Osteoblast (primary cell): ENCODE measurements at regions not wholly inside any gene's neighbourhood (a gene's known extent, or its start where the extent isn't known, plus 50 kb on each side); places are given as distances from the start of the nearest gene placed in this dataset.

ENCODE experiments used
- DNase-seq: peaks from one replicate; pipeline ENCODE4 v3.0.0; 2011; ENCODE audit warnings: low spot score, mixed read lengths; ENCODE audit not compliant: insufficient read length; ENCODE audit errors: missing footprints
- H2AFZ ChIP-seq: 2 replicates; pipeline ENCODE4 v1.6.0; 2011; ENCODE audit warnings: mild to moderate bottlenecking, low read length
- H3K27ac ChIP-seq: 2 replicates; pipeline ENCODE4 v1.5.1; 2011; ENCODE audit warnings: mild to moderate bottlenecking, low read depth, low read length, moderate library complexity
- H3K27me3 ChIP-seq: 2 replicates; pipeline ENCODE4 v1.6.0; 2012; ENCODE audit warnings: mild to moderate bottlenecking, control low read depth, inconsistent platforms, low read length, moderate library complexity; ENCODE audit not compliant: insufficient read depth
- H3K36me3 ChIP-seq: 2 replicates; pipeline ENCODE4 v1.5.1; 2011; ENCODE audit warnings: mild to moderate bottlenecking, low read length, control low read depth, moderate library complexity; ENCODE audit not compliant: insufficient read depth
- H3K4me1 ChIP-seq: 2 replicates; pipeline ENCODE4 v1.5.1; 2011; ENCODE audit warnings: mild to moderate bottlenecking, low read length, control low read depth, moderate library complexity; ENCODE audit not compliant: insufficient read depth
- H3K4me2 ChIP-seq: 2 replicates; pipeline ENCODE4 v1.6.0; 2011; ENCODE audit warnings: mild to moderate bottlenecking, low read length; ENCODE audit not compliant: insufficient read depth
- H3K4me3 ChIP-seq: fragments of 200-600 bp; sonication (generic); 3 replicates; pipeline ENCODE4 v1.5.1; 2012; ENCODE audit warnings: mild to moderate bottlenecking, low read length, inconsistent platforms; ENCODE audit not compliant: insufficient read depth
- H3K79me2 ChIP-seq: 2 replicates; pipeline ENCODE4 v1.6.0; 2012; ENCODE audit warnings: mild to moderate bottlenecking, low read length, control low read depth, inconsistent platforms; ENCODE audit not compliant: insufficient read depth
- H3K9me3 ChIP-seq: 2 replicates; pipeline ENCODE4 v1.5.1; 2011; ENCODE audit warnings: low read depth, low read length, control low read depth
- H4K20me1 ChIP-seq: 2 replicates; pipeline ENCODE4 v1.6.0; 2012; ENCODE audit warnings: mild to moderate bottlenecking, low read length, control low read depth; ENCODE audit not compliant: insufficient read depth
- CTCF ChIP-seq: IDR thresholded peaks from 2 replicates; pipeline ENCODE4 v1.5.1; 2011; ENCODE audit warnings: mild to moderate bottlenecking, low read depth, low read length, moderate library complexity; ENCODE audit errors: extremely low read depth

- Histone ChIP-seq H3K27me3 (no peaks in the 10 kb centered on the region), H3K36me3 (no peaks in the 10 kb centered on the region), H3K4me3 (no peak overlapping the region), H4K20me1 (no peaks in the 10 kb centered on the region), H3K79me2 (no peaks in the 10 kb centered on the region), H2AFZ (peak overlapping the region; percentile 47), H3K9me3 (no peaks in the 10 kb centered on the region), H3K27ac (no peak overlapping the region), H3K4me2 (no peak overlapping the region), H3K4me1 (peaks cover 9% of the 10 kb centered on the region)
- DNase-seq, result no peak
- TF ChIP-seq CTCF, result no peak
These were observed 185.8 kb upstream of the TTC14 start for GRCh38 chr3:180416111-180416594.

- DNase-seq, result no peak
- H2AFZ ChIP-seq, result no peak overlapping the region
- H4K20me1 ChIP-seq, result no peaks in the 10 kb centered on the region
- peaks cover 15% of the 10 kb centered on the region for H3K4me1 ChIP-seq
- H3K4me2 ChIP-seq, result no peak overlapping the region
- H3K9me3 ChIP-seq, result no peaks in the 10 kb centered on the region
- H3K27me3 ChIP-seq, result no peaks in the 10 kb centered on the region
- H3K4me3 ChIP-seq, result no peak overlapping the region
- H3K36me3 ChIP-seq, result no peaks in the 10 kb centered on the region
- H3K79me2 ChIP-seq, result no peaks in the 10 kb centered on the region
- TF ChIP-seq CTCF, result no peak
- no peak overlapping the region for H3K27ac ChIP-seq
These were observed 184.7 kb upstream of the TTC14 start for GRCh38 chr3:180417241-180417640.

GRCh38 chr3:180420016-180420415 lies 181.9 kb upstream of the TTC14 start:
- Histone ChIP-seq H3K27ac (peak overlapping the region; percentile 61), H2AFZ (no peak overlapping the region), H3K4me2 (peak overlapping the region; percentile 17), H3K27me3 (no peaks in the 10 kb centered on the region), H3K36me3 (no peaks in the 10 kb centered on the region), H3K4me1 (peaks cover 15% of the 10 kb centered on the region), H3K79me2 (no peaks in the 10 kb centered on the region), H4K20me1 (no peaks in the 10 kb centered on the region), H3K9me3 (no peaks in the 10 kb centered on the region), H3K4me3 (no peak overlapping the region)
- no peak for TF ChIP-seq CTCF
- DNase-seq, result no peak

- TF ChIP-seq CTCF, result no peak
- H2AFZ ChIP-seq, result peak overlapping the region; percentile 69
- H3K4me3 ChIP-seq, result peak overlapping the region; percentile 47
- DNase-seq, result no peak
- H3K36me3 ChIP-seq, result no peaks in the 10 kb centered on the region
- no peaks in the 10 kb centered on the region for H3K79me2 ChIP-seq
- H3K4me2 ChIP-seq, result peak overlapping the region; percentile 42
- H3K27me3 ChIP-seq, result no peaks in the 10 kb centered on the region
- H3K4me1 ChIP-seq, result peaks cover 15% of the 10 kb centered on the region
- peak overlapping the region; percentile 71 for H3K27ac ChIP-seq
- no peaks in the 10 kb centered on the region for H3K9me3 ChIP-seq
- no peaks in the 10 kb centered on the region for H4K20me1 ChIP-seq
These were observed 181.2 kb upstream of the TTC14 start for GRCh38 chr3:180420804-180421203.
